COLO668 (cell line): ENCODE measurements at regions not wholly inside any gene's neighbourhood (a gene's known extent, or its start where the extent isn't known, plus 50 kb on each side); places are given as distances from the start of the nearest gene placed in this dataset.
A peak's percentile ranks its signal among the peaks of the same experiment; 100 is the strongest.
"Not testable (repeated sequence)": the region's sequence is repeated elsewhere in the genome, so short reads cannot be mapped to it uniquely, and the experiment has no call there.

ENCODE experiments used
- DNase-seq: peaks from one replicate; lab custom pipeline; 2025; ENCODE audit not compliant: unreplicated experiment; lab: John Stamatoyannopoulos, UW

DNA sequence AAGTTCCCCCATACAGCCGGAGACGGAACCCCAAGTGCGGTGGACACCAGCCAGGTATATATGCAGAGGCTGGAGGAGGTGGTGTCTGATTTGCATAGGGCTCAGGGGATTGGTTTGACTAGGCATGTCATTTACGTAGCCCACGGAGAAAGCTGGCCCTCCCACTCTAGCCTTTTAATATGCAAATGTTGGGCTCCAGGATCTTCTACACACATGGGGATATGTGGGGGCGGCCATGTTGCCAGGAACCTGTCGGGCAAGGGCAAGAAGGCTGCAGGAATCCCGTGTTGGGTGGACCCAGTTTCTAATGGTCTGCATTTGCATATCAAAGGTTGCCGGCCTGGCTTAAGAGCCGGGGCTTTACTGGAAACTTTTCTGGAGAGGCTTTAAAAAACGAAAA, 57.4 kb downstream of the FTHL17 start:
- not testable (repeated sequence) for DNase-seq

DNA sequence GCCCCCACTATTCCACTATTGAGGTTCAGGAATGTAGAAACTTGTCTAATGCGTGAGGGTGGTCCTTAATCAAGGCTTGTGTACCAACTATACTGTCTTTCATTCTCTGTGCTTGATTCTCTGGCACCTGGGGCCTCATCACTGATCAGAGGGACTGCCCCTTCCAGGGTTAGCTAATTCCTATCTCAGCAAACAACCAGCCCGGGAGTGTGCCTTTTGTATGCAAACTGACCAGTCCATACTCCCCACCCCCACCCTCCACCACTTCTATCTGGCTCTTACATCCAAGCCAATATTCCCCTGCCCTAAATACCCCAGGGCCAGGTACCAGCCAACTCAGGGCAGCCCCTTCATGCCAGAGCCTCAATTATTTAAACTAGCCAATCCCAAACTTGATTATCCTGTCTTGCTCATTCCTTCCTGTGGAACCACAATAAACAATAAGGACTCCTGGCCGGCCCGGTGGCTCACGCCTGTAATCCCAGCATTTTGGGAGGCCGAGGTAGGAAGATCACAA, 59.3 kb downstream of the FTHL17 start:
- no peak for DNase-seq

DNA sequence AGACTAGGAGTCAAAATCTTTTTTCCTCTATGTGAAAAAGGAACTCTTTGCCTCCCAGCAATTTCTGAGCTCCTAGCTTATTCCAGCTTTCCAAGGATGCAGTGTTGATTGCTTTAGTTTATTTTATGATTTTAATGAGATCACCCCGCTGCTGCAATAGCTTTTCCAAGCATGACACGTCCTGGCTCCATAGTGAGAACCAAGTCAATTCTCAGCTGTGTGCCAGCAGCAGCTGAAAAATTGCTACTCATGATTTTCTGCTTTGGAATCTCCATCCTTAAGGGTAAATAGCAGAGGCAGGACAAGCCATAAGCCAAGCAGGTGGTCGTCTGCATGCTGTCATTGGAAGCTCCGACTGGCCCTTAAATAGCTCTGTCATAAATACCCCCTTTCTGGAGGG, 64.5 kb downstream of the FTHL17 start:
- DNase-seq = no peak

DNA sequence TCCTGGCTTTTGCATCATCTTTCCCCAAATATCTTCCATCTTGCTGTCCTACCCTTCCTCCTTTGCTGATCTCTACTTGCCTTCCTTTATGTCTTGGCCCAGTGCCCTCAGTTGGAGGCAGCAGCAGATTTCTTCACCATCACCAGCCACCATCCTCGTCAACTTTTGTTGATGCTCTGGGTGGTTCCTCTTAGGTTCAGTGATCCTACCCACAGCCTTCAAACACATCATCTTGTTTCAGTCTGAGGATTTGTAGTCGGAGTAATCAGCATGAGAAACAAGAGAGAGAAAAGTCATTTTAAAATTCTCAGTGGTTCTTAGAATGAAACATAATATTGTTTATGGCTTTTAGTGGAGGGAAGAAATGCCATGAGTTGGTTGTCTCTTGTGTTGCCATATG, 65.8 kb downstream of the FTHL17 start:
- no peak for DNase-seq

DNA sequence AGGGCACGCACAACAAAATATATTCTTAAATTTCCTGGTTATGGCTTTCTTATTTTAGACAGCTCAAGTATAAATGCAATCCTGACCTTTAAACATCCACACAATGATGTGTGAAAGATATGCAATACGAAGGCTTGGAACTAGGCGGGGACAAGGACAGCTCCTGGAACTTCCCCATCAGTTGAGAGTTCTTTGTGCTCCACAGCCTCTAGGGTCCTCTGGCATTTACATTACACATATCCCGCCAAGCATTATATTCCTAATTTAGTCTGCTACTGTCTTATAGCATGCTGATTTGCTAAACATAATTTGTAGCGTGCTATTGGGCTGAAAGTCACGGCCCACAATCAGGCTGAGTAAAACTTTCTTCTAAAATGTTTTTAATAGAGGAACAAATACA, 74.4 kb downstream of the FTHL17 start:
- DNase-seq = no peak

DNA sequence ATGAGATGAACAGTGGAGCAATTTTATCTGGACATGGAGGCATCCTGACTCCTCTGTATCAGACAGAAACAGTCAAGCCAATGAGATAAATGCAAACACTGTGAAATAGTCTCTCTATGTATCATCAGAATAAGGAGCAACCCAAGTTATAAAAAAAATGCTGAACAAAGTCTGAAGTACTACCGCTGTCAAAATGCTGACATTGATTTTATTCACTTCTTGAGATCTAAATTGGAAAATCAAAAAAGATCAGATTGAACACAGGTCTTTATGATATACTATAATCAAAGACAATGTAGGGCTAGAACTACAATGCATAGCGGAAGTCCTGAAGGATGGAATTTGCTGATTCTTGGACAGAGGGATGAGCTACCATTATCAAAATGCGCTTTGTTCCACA, 76.1 kb downstream of the FTHL17 start:
- DNase-seq = no peak

DNA sequence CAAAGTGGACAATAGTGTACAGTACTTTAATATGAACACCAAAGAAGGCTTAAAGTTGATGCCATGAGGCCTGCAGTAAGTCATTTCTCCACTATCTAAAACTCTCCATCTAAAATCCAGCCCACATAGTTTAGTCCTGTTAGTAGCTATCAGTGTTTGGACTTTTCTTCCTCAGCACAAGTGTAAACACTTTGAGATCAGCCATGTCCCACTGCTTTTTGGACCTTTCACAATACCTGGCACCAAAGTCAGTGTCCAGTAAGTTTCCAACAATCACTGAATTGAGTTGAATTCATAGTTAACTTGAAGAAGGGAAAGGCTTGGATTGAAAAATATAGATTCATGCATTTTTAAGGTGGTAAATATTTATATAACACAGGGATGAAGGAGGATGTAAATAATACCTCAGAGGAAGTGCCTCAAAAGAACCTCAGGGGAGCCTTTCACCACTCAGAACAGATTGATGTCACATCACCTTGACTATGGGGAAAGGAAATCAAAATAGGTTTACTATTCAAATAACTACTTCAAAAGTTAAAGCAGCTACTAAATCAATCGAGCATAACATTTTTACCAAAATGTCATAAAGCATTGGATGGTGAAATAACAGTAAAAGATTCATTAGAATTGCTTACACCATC, 76.7 kb downstream of the FTHL17 start:
- DNase-seq = no peak

DNA sequence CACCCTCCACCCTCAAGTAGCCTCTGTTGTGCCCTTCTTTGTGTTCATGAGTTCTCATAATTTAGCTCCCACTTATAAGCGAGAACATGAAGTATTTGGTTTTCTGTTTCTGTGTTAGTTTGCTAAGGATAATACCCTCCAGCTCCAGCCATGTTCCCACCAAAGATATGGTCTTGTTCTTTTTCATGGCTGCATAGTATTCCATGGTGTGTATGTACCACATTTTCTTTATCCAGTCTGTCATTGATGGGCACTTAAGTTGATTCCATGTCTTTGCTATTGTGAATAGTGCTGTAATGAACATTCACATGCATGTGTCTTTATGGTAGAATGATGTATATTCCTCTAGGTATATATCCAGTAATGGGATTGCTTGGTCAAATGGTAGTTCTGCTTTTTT, 77.8 kb downstream of the FTHL17 start:
- DNase-seq = not testable (repeated sequence)

DNA sequence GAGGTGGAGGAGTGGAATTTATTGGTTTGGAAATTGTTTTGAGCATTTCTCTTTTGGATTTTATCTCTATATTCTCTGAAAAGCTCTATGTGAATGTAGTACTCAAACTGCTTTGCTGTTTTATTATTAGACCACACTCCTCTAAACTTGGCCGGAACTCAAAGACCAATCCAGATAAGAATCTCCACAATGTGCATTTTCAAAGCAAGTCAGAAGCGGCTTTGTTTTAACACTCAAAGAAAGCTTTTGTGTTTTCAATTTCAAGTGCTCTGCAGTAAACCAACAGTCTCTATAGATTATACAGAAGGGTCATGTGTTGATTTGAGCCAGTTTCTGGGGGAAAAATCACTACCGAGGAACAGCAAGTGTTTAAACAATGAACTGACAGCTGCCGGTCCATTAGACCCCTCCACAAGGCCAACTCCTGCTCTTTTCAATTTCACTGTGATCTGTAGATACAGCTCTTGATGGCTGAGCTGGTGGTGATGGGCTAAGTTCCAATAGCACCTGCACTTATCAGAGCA, 79.4 kb downstream of the FTHL17 start:
- no peak for DNase-seq

DNA sequence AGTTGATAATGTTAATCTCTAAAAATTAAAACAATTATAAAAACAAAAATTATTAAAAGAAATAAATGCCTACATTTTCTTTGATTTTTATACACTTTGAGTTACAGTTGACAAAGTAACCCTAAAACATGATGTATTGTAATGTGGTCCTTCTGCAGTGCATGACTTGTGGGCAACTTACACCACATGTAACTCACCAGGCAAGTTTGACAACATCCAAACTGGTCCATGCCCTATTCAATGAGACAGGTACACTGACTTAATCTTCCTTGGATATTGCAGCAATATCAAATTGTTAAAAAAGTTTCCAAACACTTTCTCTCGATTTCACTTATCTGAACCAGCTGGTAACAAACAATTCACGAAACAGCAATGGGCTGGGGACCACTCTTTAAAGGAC, 81.5 kb downstream of the FTHL17 start:
- DNase-seq = no peak

DNA sequence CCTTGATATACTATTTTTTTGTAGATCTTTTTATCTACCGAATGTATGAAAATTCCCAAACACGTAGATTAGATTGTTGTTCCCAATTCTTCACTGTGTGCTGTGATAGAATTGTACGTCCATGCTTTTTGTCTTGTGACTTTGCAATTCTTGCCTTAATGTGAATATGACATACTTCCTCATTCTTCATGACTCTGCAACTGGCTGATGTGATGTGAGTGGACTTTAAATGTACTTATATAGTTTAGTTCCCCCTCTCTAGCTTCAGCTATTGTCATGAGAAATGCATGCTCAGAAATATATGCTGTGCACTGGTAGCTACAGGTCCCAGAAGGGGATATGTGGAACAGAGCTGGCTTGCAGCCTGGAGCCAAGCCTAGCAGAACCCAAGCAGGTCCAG, 89.4 kb downstream of the FTHL17 start:
- no peak for DNase-seq

DNA sequence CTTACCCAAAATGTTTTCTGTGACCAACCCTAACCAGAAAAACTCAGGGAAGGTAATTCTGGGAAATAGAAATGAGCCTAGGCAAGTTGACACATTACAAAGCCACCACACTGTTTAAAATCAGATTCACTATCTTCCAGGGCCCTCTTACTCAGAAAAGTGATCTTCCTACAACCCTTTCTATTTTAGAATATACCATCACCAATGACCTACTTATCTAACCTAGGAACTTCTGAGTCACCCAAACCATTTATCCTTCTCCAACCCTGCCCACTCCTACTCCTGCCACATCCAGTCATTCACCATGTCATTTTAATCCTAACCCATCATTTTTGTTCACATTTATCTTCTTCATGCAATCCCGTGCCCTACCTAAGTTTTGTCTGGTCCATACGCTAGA, 89.9 kb downstream of the FTHL17 start:
- DNase-seq = no peak

DNA sequence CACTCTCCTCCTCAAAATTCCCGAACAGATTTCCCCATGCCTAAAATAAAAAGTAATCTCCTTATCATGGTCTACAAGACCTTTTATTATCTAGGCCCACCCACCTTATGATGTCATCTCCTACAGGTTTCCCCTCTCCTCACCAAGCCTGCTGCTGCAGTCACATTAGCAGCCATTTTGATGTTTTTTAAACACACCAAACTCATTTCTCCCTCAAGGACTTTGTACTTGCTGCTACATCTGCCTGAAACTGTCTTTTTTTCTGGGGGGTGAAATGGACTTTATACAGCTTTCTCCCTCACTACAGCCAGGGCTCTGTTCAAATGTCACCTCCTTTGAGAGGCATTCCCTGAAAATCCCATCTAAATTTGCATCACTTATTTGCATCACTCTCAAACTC, 90.2 kb upstream of the TAB3 start:
- DNase-seq = no peak

DNA sequence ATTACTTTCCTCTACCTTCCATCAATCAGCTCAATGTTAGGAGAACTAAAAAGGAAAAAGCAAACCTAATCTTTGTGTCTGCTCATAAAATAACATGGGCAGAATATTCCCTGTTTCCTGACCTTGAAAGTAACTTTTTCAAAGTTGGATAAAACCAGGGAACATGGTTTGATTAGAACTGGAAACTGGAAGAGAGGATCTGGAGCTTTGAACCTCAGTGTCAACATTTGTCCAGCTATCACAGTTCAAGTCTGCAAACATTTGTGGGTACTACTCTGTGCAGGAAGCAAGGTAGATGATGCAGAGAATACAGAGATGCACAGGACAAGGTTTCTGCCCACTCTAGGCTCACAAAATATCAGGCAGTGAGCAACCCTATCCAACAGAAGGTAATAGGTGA, 86.4 kb upstream of the TAB3 start:
- DNase-seq = no peak

DNA sequence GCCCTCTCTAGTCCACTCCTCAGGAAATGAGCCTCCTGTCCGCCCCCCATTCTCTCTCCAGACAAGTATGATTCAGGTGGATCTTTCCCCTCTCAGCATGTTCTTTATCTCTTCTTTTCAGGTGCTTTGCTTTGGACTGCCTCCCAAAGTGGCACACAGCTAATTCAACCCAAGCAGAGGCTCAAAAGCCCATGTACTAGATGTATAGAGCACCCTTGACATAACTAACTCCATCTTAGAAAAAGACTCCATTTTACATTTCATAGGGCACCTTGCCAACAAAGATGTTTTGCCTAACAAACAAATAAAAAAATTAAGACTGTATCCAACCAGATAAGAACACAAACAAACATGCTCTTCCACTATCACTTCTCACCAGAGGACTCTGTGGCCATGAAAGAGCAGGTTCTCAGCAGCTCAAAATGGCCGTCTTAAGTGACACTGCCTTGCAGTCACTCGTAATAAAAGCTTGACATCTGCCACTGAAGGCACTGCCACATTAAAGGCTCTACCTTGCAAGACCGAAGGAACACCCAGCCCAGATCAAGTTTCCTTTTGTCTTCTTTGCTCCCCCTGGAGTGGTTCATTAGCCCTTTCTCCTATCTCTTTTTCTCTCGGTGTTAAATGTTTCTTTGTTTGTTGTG, 84.9 kb upstream of the TAB3 start:
- no peak for DNase-seq

DNA sequence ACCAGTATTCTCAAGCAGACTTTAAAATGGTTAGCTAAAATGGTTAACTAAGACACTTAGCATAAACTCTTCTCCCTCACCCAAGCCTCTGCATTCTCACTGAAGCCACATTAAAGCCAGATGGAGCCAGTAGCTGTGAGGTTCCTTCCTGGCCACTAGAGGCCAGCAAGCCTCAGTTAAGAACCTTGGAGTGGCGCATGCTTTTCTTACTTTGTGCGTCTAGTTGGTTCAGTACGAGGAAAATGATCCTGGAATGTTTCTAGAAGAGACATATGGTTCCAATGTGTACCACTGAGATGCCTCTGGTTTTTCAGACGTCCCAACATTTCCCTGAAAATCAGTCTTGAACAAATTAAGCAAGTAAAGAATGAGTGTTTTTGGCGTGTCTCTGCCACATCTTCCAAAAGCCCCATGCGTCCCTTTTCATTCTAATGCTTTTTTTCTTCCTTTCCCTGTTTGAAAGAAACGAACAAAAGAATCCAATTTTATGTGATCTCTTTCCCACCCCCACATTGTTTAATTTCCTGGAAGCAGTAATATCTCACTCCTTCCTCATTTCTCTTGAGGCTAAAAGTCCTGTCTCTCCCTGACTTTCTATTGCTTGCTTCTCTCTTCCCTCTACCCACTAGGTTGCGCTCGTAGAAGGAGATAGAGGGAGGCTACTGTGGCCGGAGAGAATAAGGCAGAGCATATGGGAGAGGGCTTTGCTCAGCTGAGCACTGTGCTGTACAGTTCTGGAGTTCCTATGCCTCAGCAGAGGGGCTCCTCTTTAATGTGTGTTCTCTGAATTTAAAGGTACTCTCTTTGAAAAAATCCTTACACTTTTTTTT, 82.9 kb upstream of the TAB3 start:
- DNase-seq = peak; percentile 1

DNA sequence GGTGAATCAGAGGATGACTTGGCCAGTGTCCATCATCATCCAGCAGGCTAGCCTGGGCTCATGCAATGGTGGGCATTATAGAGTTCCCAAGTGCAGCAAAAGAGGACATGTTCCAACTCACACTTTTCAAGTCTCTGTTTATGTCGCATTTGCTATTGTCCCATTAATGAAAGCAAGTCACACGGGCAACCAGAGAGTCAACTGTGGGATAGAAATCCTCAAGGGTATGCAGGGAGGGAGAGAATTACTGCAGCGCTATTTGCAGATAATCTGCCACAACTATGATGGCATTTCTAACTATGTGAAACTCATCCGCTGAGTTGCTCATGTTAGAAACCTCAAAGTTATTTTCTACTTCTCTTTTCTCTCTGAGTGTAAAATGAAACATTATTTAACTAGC, 78.5 kb upstream of the TAB3 start:
- DNase-seq = no peak

DNA sequence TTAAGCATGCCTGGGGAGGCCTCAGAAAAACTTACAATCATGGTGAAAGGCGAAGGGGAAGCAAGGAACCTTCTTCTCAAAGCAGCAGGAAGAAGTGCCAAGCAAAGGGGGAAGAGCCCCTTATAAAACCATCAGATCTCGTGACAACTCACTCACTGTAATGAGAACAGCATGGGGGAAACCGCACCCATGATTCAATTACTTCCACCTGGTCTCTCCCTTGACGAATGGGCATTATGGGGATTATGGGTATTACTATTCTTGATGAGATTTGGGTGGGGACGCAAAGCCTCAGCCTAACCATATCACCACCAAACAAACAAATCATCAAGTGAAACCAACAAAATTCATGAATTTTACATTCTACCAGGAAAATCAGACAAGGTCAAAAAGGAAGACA, 76.7 kb upstream of the TAB3 start:
- no peak for DNase-seq

DNA sequence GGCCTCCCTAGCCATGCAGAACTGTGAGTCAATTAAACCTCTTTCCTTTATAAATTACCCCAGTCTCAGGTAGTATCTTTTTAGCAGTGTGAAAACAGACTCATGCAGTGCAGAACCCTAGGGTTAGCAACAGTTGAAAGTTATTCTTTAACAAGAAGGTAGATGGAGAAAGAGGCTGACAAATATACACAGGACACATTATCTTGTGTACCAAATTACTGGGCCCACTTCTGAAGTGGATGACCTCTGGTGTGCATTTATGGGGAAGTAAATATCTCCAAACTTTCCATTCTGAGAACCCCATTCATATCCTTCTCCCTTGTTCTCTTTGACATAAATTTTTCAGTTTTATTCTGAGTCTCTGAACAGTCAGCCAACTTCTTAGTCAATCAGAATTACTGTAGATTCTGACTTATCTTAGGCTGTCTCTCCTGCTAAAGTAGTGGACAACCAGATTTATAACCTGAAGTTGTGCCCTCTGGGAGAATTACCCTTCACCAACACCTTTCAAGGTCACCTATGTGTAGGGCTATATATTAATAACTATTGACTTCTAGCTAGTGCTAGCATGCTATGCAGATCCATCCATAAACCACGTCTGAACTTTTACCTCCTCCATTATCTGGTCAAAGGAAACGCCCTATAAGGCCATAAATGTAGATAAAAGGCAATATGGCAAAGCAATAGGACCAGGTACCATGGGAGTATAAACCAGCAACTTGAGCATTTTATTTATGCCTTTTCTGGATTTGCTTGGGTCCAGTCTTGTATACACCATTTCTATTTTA, 72.5 kb upstream of the TAB3 start:
- DNase-seq = no peak

DNA sequence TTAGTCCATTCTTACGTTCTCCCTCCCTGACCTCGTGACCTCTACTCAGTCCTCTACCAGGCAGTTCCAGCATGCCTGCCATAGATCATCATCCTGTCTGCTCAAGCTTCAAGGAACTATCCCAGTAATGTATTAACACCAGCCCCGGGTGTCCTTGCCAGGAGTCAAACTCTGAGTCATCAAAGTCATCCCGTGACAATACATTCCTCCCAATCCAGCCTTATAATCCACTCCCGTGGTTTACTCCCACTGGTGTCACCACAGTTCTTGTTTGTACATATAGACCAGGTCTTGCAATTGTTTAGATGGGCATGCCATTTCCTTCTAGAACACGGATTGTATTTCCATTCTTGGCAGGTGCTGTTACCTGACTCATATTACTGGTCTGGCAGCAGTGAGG, 68.7 kb upstream of the TAB3 start:
- no peak for DNase-seq

DNA sequence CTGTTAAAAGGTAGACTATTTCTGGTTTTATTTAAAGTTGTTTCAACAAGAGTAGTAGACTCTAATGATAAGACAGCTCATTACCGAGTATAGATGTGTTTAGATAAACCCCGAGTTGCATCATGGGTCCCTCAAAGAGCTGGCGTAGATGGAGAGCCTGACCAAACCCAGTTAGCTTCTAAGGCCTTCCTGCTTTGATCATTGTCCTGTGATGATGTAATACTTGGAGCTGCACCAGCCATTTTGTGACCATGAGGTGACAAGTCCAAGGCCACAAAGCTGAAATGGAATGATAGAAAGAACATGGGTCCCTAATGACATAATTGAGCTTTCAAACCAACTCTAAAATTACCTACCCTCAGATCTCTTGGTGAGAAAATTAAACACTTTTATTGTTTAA, 66.6 kb upstream of the TAB3 start:
- no peak for DNase-seq
